H1 (cell line): ENCODE measurements at regions not wholly inside any gene's neighbourhood (a gene's known extent, or its start where the extent isn't known, plus 50 kb on each side); places are given as distances from the start of the nearest gene placed in this dataset.

ENCODE experiments used
- BCL11A ChIP-seq, 2 experiments: IDR thresholded peaks; one replicate each; pipeline ENCODE4 v1.6.1; 2011; ENCODE audit warnings: low read depth in 2 of 2, low read length in 2 of 2, mild to moderate bottlenecking in 2 of 2
- BRCA1 ChIP-seq: IDR thresholded peaks from 2 replicates; pipeline ENCODE4 v1.6.1; 2012; ENCODE audit warnings: low read depth, low read length, improper control_type of control experiment
- CBX8 ChIP-seq: fragments of 300-800, 300-1000 bp; sonication (generic); IDR thresholded peaks from 2 replicates; pipeline ENCODE4 v1.7.1; 2016; ENCODE audit warnings: low read depth, low read length, borderline replicate concordance
- CHD7 ChIP-seq: fragments of 300-600 bp; sonication (generic); IDR thresholded peaks from 2 replicates; pipeline ENCODE4 v1.7.1; 2012; ENCODE audit warnings: low read length, moderate library complexity, mild to moderate bottlenecking, inconsistent platforms; ENCODE audit not compliant: insufficient replicate concordance
- KDM5A ChIP-seq: fragments of 200-600 bp; IDR thresholded peaks from 2 replicates; pipeline ENCODE4 v1.7.1; 2012; ENCODE audit warnings: mild to moderate bottlenecking, low read length, inconsistent platforms, mixed read lengths
- RBBP5 ChIP-seq: IDR thresholded peaks from 2 replicates; pipeline ENCODE4 v1.7.1; 2012; ENCODE audit warnings: low read depth, mild to moderate bottlenecking, inconsistent platforms, low read length, moderate library complexity, borderline replicate concordance
- RXRA ChIP-seq: IDR thresholded peaks from 2 replicates; pipeline ENCODE4 v1.6.1; 2011; ENCODE audit warnings: low read depth, mild to moderate bottlenecking, low read length, moderate library complexity; ENCODE audit not compliant: insufficient read depth
- SP2 ChIP-seq: IDR thresholded peaks from 2 replicates; pipeline ENCODE4 v1.6.1; 2012; ENCODE audit warnings: mild to moderate bottlenecking, low read length, inconsistent platforms
- SUZ12 ChIP-seq: fragments of 200-600 bp; sonication (generic); IDR thresholded peaks from 2 replicates; pipeline ENCODE4 v1.6.1; 2012; ENCODE audit warnings: mild to moderate bottlenecking, inconsistent platforms, low read length, moderate library complexity, mixed read lengths
- TEAD4 ChIP-seq: IDR thresholded peaks from 2 replicates; pipeline ENCODE4 v1.6.1; 2012; ENCODE audit warnings: low read depth, low read length, inconsistent platforms, mixed read lengths

DNA sequence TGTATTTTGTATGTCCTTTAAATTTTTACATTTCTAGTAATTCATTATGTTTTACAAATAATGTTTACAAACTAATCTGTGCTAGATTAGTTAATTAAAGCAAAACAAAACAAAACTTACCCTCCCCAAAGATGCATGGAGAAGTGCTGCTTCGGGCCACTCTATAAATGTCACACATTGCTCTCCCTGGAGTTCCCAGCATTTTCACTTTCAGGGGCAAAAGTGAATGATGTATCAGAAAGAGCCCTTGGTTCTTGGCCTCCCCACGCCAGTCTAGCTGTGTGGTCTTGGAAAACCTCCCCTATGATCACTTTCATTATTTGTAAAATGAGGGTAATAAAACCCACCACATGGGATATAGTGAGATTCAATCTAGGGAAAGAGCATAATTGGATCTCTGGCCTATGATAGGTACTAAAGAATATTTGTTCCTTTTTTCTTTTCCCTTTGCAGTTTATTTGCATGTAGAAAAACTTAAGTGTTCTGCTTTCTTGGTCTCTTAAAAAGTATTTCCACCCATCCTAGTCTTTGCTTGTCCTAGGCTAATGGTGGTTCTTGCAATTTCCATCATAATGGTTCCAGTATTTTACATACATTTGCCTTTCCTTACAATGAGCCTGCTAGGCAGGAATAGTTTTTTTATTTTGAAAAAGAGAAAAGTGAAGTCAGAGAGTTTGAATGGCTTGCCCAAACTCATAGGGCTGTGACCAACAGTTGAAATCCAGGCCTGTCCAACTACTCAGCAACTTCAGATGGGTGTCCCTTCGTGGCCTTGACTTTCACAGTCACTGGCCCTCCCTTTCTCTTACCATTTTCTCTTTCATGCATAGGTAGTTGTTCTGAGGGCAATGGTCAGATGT, 184.5 kb upstream of the KLF4 start (continued):
- TF ChIP-seq CHD7 (no peak), SP2 (no peak), RXRA (no peak), BRCA1 (no peak), BCL11A (IDR thresholded peaks at IDR 0.05; ENCODE audit: low read depth in 2 of 2, low read length in 2 of 2) (no peak), RBBP5 (peak; percentile 64; the same call in 1 of the 2 replicates), KDM5A (no peak), CBX8 (no peak), TEAD4 (no peak), SUZ12 (no peak)
